ENCODE measurements at regions not wholly inside any gene's neighbourhood (a gene's known extent, or its start where the extent isn't known, plus 50 kb on each side); places are given as distances from the start of the nearest gene placed in this dataset.

DNA sequence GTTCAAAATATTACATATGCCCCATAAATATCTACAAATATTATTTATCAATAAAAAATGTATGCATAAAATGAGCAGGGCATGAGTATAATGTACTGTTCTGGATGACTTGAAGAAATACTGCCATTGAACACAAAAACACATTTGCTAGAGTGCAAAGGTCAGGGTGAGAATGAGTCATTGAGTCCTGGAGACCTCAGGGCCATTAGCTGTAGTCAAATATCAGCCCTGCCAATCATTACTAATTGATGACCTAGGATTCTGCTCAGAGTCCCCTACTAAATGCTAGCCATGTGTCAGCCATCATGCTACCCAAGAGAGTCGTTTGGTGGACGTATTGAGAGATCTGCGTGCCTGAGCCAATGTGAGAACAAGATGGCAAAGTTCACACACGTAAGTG is 80.3 kb upstream of the FAM169A start:
- ChIA-PET SMC1A (ENCODE audit: uncharacterized antibody, unreplicated experiment) (no interaction called here), POLR2A (no interaction called here), CTCF (interaction anchor here (0.6 kb wide), 1 partner anchor 1358 kb away, joined by 4 read pairs; no protein-coding TSS in a partner anchor), RAD21 (ENCODE audit: unreplicated experiment) (no interaction called here)
- H3K4me2 ChIP-seq (ENCODE audit: control insufficient read depth, insufficient read depth) = no peak overlapping the region
- H3K9me3 ChIP-seq (replicated peaks; ENCODE audit: control insufficient read depth, insufficient read depth, low read length) = no peaks in the 10 kb centered on the region
- DNase-seq (ENCODE audit: low read depth, low spot score) = no peak
- no peaks in the 10 kb centered on the region for H3K4me1 ChIP-seq (ENCODE audit: control insufficient read depth, insufficient read depth, low read length)
- peaks cover 0 to 3% of the 10 kb centered on the region in 2 experiments; a peak in 1 of 4 replicates for H3K27me3 ChIP-seq (replicated peaks in 1 of 2; ENCODE audit: control insufficient read depth in 2 of 2, insufficient read depth in 2 of 2, low read length in 1 of 2)
- in situ Hi-C loops (cut with MboI) (no loop called here), intact Hi-C loops (cut with micrococcal nuclease; ENCODE audit: unreplicated experiment) (no loop called here)
- no peak overlapping the region for H3K4me3 ChIP-seq
- H2AFZ ChIP-seq (ENCODE audit: control insufficient read depth, low read depth, low read length) = no peak overlapping the region
- no peak; the same call in 2 of the 3 replicates for ATAC-seq
- H3K79me2 ChIP-seq (ENCODE audit: control insufficient read depth, insufficient read depth, low read length) = no peaks in the 10 kb centered on the region
- TF ChIP-seq PKNOX1 (IDR thresholded peaks at IDR 0.05) (peak; percentile 64), NR2F1 (conservative IDR thresholded peaks at IDR 0.05) (peak; percentile 27; the same call in 1 of the 2 replicates), ATF2 (IDR thresholded peaks at IDR 0.05; ENCODE audit: low read length) (no peak), SUPT20H (IDR thresholded peaks at IDR 0.05; ENCODE audit: borderline replicate concordance, control insufficient read depth, low read depth, low read length) (no peak), MLLT1 (IDR thresholded peaks at IDR 0.05) (no peak)
- WGBS (ENCODE audit: insufficient coverage, insufficient replicate concordance, low lambda C conversion rate, missing lambda C conversion rate) = 45% methylated on average over 4 of the region's 4 CpGs
- H3K36me3 ChIP-seq (ENCODE audit: control insufficient read depth in 2 of 2, insufficient read depth in 2 of 2, low read length in 1 of 2) = no peaks in the 10 kb centered on the region
- no TSS peak for BruUV-seq (replicated peaks)
- H3K9ac ChIP-seq (ENCODE audit: control insufficient read depth, insufficient read depth, low read length) = no peak overlapping the region
- no peak for FAIRE-seq
- no peaks in the 10 kb centered on the region for H4K20me1 ChIP-seq (ENCODE audit: control insufficient read depth, insufficient read depth)
- H3K27ac ChIP-seq (ENCODE audit: control insufficient read depth, insufficient read depth) = no peak overlapping the region
